ENCODE measurements at regions not wholly inside any gene's neighbourhood (a gene's known extent, or its start where the extent isn't known, plus 50 kb on each side); places are given as distances from the start of the nearest gene placed in this dataset.
"Not testable (repeated sequence)": the region's sequence is repeated elsewhere in the genome, so short reads cannot be mapped to it uniquely, and the experiment has no call there.

DNA sequence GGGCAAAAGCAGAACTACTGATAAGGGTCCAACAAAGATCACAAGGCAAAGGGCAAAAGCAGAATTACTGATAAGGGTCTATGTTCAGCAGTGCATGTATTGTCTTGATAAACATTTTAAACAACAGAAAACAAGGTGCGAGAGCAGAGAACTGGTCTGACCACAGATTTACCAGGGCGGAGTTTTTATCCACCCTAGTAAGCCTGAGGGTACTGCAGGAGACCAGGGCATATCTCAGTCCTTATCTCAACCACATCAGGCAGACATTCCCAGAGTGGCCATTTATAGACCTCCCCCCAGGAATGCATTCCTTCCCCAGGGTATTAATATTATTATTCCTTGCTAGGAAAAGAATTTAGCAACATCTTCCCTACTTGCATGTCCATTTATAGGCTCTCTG, 138.2 kb upstream of the EDNRB start:
- not testable (repeated sequence) for H3K9me3 ChIP-seq (ENCODE audit: insufficient read depth, low read depth, low read length); H3K79me1 ChIP-seq (ENCODE audit: low read length); H3K18ac ChIP-seq (ENCODE audit: low read length); H3K27ac ChIP-seq (ENCODE audit: low read depth, low read length); H3K27me3 ChIP-seq (ENCODE audit: insufficient read depth, low read length); H3K4me1 ChIP-seq (ENCODE audit: control insufficient read depth in 1 of 2, insufficient read depth in 2 of 2, low read length in 2 of 2); H3K4me3 ChIP-seq (ENCODE audit: low read depth, low read length); H2BK120ac ChIP-seq (ENCODE audit: insufficient read depth, low read length, poor library complexity); H2BK12ac ChIP-seq (ENCODE audit: low read length); H3K36me3 ChIP-seq (ENCODE audit: control insufficient read depth in 1 of 2, insufficient read depth in 2 of 2, low read length in 2 of 2); H3K14ac ChIP-seq (ENCODE audit: low read length); H4K8ac ChIP-seq (ENCODE audit: low read depth, low read length); H2BK5ac ChIP-seq (ENCODE audit: low read depth, low read length, poor library complexity); H2AK5ac ChIP-seq (ENCODE audit: low read length); H3K9ac ChIP-seq (ENCODE audit: low read length); H4K12ac ChIP-seq (ENCODE audit: low read depth, low read length); H4K91ac ChIP-seq (ENCODE audit: low read depth, low read length); H3K4ac ChIP-seq (ENCODE audit: low read depth, low read length); H3K79me2 ChIP-seq (ENCODE audit: control insufficient read depth, insufficient read depth, low read length, poor library complexity); H2AFZ ChIP-seq (ENCODE audit: insufficient read depth, low read length, poor library complexity); DNase-seq; H3K23ac ChIP-seq (ENCODE audit: low read length); H3K4me2 ChIP-seq (ENCODE audit: low read length)
- WGBS (ENCODE audit: extremely low coverage, insufficient coverage, insufficient read length): no CpG with 5 or more reads among the region's 2 CpGs

DNA sequence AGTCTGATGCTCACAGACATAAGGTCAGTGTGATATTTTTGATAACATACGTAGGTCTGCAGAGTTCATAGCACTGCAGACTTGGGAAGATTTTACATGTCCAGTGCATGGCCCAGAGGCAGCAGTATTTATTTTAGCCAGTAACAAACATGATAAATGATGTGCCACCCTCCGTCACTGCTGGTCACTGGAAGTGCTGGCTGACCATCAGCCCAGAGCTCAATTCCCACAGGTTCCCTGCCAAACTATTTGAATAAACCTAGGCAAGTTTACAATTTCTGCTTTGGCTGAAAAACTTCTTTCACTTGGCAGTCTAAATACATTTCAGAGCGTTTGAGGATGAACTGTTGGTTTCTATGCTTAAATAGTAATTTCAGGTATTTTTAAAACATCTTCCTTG, 135.5 kb upstream of the EDNRB start:
- no peak overlapping the region for H4K8ac ChIP-seq (ENCODE audit: low read depth, low read length)
- H4K91ac ChIP-seq (ENCODE audit: low read depth, low read length): peak overlapping the region; percentile 28
- H2BK12ac ChIP-seq (ENCODE audit: low read length): peak overlapping the region; percentile 9
- no peak overlapping the region for H3K4ac ChIP-seq (ENCODE audit: low read depth, low read length)
- no CpG with 5 or more reads among the region's 3 CpGs for WGBS (ENCODE audit: extremely low coverage, insufficient coverage, insufficient read length)
- H3K27ac ChIP-seq (ENCODE audit: low read depth, low read length): no peak overlapping the region
- no peak overlapping the region for H3K9ac ChIP-seq (ENCODE audit: low read length)
- peak overlapping the region; percentile 51 for H3K14ac ChIP-seq (ENCODE audit: low read length)
- peak overlapping the region; percentile 60 for H2BK120ac ChIP-seq (ENCODE audit: insufficient read depth, low read length, poor library complexity)
- H3K4me3 ChIP-seq (ENCODE audit: low read depth, low read length): no peak overlapping the region
- no peaks in the 10 kb centered on the region for H3K79me2 ChIP-seq (ENCODE audit: control insufficient read depth, insufficient read depth, low read length, poor library complexity)
- no peak overlapping the region for H2AFZ ChIP-seq (ENCODE audit: insufficient read depth, low read length, poor library complexity)
- no peaks in the 10 kb centered on the region for H3K79me1 ChIP-seq (ENCODE audit: low read length)
- peaks cover 0 to 2% of the 10 kb centered on the region in 2 experiments for H3K4me1 ChIP-seq (ENCODE audit: control insufficient read depth in 1 of 2, insufficient read depth in 2 of 2, low read length in 2 of 2)
- H3K36me3 ChIP-seq (ENCODE audit: control insufficient read depth in 1 of 2, insufficient read depth in 2 of 2, low read length in 2 of 2): peaks cover 0 to 3% of the 10 kb centered on the region in 2 experiments
- H3K23ac ChIP-seq (ENCODE audit: low read length): no peak overlapping the region
- H2BK5ac ChIP-seq (ENCODE audit: low read depth, low read length, poor library complexity): no peak overlapping the region
- DNase-seq: no peak
- H3K9me3 ChIP-seq (ENCODE audit: insufficient read depth, low read depth, low read length): peaks cover 3% of the 10 kb centered on the region
- no peak overlapping the region for H3K18ac ChIP-seq (ENCODE audit: low read length)
- no peak overlapping the region for H4K12ac ChIP-seq (ENCODE audit: low read depth, low read length)
- no peak overlapping the region for H2AK5ac ChIP-seq (ENCODE audit: low read length)
- no peak overlapping the region for H3K4me2 ChIP-seq (ENCODE audit: low read length)
- H3K27me3 ChIP-seq (ENCODE audit: insufficient read depth, low read length): no peaks in the 10 kb centered on the region

DNA sequence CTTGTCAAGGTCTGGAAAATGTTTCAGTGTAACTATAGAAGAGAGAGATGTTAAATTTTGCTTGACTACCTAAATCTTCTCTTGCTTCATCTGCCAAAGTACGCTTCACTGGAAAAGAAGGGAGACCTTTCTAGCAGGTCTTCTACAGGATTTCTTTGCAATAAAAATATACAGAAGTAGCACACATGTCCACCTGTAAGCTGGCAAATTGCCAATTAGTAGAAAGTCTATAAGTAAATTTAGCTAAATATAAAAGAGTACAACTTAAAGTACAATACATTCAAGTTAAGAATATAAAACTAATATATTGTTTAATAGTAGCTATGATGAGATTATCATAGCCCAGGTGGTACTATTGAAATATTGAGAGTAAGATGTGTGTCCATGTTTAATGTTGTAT, 128.5 kb upstream of the EDNRB start:
- DNase-seq: no peak
- Histone ChIP-seq H4K12ac (ENCODE audit: low read depth, low read length) (no peak overlapping the region), H4K8ac (ENCODE audit: low read depth, low read length) (no peak overlapping the region), H2BK12ac (ENCODE audit: low read length) (no peak overlapping the region), H3K4ac (ENCODE audit: low read depth, low read length) (no peak overlapping the region), H3K27ac (ENCODE audit: low read depth, low read length) (no peak overlapping the region), H3K9ac (ENCODE audit: low read length) (no peak overlapping the region), H4K91ac (ENCODE audit: low read depth, low read length) (no peak overlapping the region), H2AK5ac (ENCODE audit: low read length) (no peak overlapping the region), H3K36me3 (ENCODE audit: control insufficient read depth in 1 of 2, insufficient read depth in 2 of 2, low read length in 2 of 2) (no peaks in the 10 kb centered on the region), H2AFZ (ENCODE audit: insufficient read depth, low read length, poor library complexity) (no peak overlapping the region), H3K27me3 (ENCODE audit: insufficient read depth, low read length) (no peaks in the 10 kb centered on the region), H2BK5ac (ENCODE audit: low read depth, low read length, poor library complexity) (no peak overlapping the region), H3K9me3 (ENCODE audit: insufficient read depth, low read depth, low read length) (no peaks in the 10 kb centered on the region), H3K79me2 (ENCODE audit: control insufficient read depth, insufficient read depth, low read length, poor library complexity) (no peaks in the 10 kb centered on the region), H3K79me1 (ENCODE audit: low read length) (no peaks in the 10 kb centered on the region), H3K4me3 (ENCODE audit: low read depth, low read length) (no peak overlapping the region), H3K4me2 (ENCODE audit: low read length) (no peak overlapping the region), H3K14ac (ENCODE audit: low read length) (no peak overlapping the region), H2BK120ac (ENCODE audit: insufficient read depth, low read length, poor library complexity) (no peak overlapping the region), H3K23ac (ENCODE audit: low read length) (no peak overlapping the region), H3K18ac (ENCODE audit: low read length) (no peak overlapping the region), H3K4me1 (ENCODE audit: control insufficient read depth in 1 of 2, insufficient read depth in 2 of 2, low read length in 2 of 2) (no peaks in the 10 kb centered on the region)
- no CpG with 5 or more reads among the region's 1 CpG for WGBS (ENCODE audit: extremely low coverage, insufficient coverage, insufficient read length)

DNA sequence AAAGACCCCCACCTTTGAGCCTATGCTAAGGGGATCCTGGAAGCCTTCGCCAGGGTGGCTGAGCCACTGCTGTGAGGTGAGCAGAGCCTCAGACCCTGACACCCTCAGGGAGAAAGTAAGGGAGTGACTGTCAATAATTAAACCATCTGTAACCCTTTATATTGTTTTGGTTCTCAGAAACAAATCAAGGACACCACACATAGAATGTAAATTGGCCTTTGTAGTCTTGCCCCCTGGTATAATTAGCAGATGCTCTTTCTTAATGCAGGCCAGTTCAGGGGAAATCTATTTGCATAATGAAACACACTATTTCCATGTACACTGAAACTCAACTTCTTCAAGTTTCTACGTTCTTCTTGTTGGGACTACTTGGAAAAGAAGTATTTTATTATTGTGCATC, 127.7 kb upstream of the EDNRB start:
- no peak overlapping the region for H3K23ac ChIP-seq (ENCODE audit: low read length)
- H3K79me2 ChIP-seq (ENCODE audit: control insufficient read depth, insufficient read depth, low read length, poor library complexity): no peaks in the 10 kb centered on the region
- no peak overlapping the region for H4K12ac ChIP-seq (ENCODE audit: low read depth, low read length)
- H3K27me3 ChIP-seq (ENCODE audit: insufficient read depth, low read length): no peaks in the 10 kb centered on the region
- no peak overlapping the region for H2BK5ac ChIP-seq (ENCODE audit: low read depth, low read length, poor library complexity)
- no peaks in the 10 kb centered on the region for H3K9me3 ChIP-seq (ENCODE audit: insufficient read depth, low read depth, low read length)
- no peak overlapping the region for H3K14ac ChIP-seq (ENCODE audit: low read length)
- H3K4me2 ChIP-seq (ENCODE audit: low read length): no peak overlapping the region
- no peak overlapping the region for H2BK12ac ChIP-seq (ENCODE audit: low read length)
- no peak overlapping the region for H3K18ac ChIP-seq (ENCODE audit: low read length)
- no peak overlapping the region for H2BK120ac ChIP-seq (ENCODE audit: insufficient read depth, low read length, poor library complexity)
- no peak overlapping the region for H3K4me3 ChIP-seq (ENCODE audit: low read depth, low read length)
- H3K79me1 ChIP-seq (ENCODE audit: low read length): no peaks in the 10 kb centered on the region
- H3K36me3 ChIP-seq (ENCODE audit: control insufficient read depth in 1 of 2, insufficient read depth in 2 of 2, low read length in 2 of 2): no peaks in the 10 kb centered on the region
- no peak overlapping the region for H4K8ac ChIP-seq (ENCODE audit: low read depth, low read length)
- no peak overlapping the region for H3K27ac ChIP-seq (ENCODE audit: low read depth, low read length)
- H3K4ac ChIP-seq (ENCODE audit: low read depth, low read length): no peak overlapping the region
- no peaks in the 10 kb centered on the region for H3K4me1 ChIP-seq (ENCODE audit: control insufficient read depth in 1 of 2, insufficient read depth in 2 of 2, low read length in 2 of 2)
- DNase-seq: no peak
- WGBS (ENCODE audit: extremely low coverage, insufficient coverage, insufficient read length): no CpG with 5 or more reads among the region's 2 CpGs
- H2AK5ac ChIP-seq (ENCODE audit: low read length): no peak overlapping the region
- H2AFZ ChIP-seq (ENCODE audit: insufficient read depth, low read length, poor library complexity): no peak overlapping the region
- no peak overlapping the region for H4K91ac ChIP-seq (ENCODE audit: low read depth, low read length)
- H3K9ac ChIP-seq (ENCODE audit: low read length): no peak overlapping the region

All from trophoblast cell (in vitro differentiated cells and primary cell).